ENCODE measurements at regions not wholly inside any gene's neighbourhood (a gene's known extent, or its start where the extent isn't known, plus 50 kb on each side); places are given as distances from the start of the nearest gene placed in this dataset.
"Not testable (repeated sequence)": the region's sequence is repeated elsewhere in the genome, so short reads cannot be mapped to it uniquely, and the experiment has no call there.

- no peak overlapping the region for H3K27ac ChIP-seq
- no peak overlapping the region for H3K4me3 ChIP-seq
- no peaks in the 10 kb centered on the region for H3K36me3 ChIP-seq
- ATAC-seq (ENCODE audit: insufficient number of reproducible peaks, low FRiP score, low read depth): no peak
- no peak for DNase-seq (ENCODE audit: low spot score)
- no peaks in the 10 kb centered on the region for H3K27me3 ChIP-seq (replicated peaks; ENCODE audit: insufficient read depth)
- TF ChIP-seq, protein P1, sequence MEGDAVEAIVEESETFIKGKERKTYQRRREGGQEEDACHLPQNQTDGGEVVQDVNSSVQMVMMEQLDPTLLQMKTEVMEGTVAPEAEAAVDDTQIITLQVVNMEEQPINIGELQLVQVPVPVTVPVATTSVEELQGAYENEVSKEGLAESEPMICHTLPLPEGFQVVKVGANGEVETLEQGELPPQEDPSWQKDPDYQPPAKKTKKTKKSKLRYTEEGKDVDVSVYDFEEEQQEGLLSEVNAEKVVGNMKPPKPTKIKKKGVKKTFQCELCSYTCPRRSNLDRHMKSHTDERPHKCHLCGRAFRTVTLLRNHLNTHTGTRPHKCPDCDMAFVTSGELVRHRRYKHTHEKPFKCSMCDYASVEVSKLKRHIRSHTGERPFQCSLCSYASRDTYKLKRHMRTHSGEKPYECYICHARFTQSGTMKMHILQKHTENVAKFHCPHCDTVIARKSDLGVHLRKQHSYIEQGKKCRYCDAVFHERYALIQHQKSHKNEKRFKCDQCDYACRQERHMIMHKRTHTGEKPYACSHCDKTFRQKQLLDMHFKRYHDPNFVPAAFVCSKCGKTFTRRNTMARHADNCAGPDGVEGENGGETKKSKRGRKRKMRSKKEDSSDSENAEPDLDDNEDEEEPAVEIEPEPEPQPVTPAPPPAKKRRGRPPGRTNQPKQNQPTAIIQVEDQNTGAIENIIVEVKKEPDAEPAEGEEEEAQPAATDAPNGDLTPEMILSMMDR (IDR thresholded peaks at IDR 0.05): no peak
- H3K4me1 ChIP-seq (ENCODE audit: control insufficient read depth in 1 of 2, low read depth in 2 of 2): no peaks in the 10 kb centered on the region
- no peaks in the 10 kb centered on the region for H3K9me3 ChIP-seq
These were observed 1151.7 kb upstream of the ADGRL4 start for GRCh38 chr1:80158266-80158665.

DNA sequence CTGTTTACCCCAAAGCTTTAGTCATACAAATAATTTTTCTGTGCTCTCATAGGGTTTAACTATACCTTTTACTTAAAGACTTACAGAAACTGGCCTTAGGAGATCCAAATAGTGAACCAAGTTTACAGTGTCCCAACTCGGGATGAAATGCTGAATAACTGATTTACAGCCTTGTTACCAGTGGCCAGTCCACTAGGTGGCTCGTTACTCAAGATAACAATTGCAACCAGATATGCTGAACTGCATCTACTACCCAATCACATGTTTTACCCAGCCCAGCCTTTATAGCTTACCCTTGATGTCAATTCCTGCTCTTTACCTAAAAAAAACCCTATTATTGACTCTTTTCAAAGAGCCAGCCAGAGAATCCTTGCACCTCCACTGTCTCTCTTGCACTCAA lies 1148.8 kb upstream of the ADGRL4 start:
- no peaks in the 10 kb centered on the region for H3K27me3 ChIP-seq (replicated peaks; ENCODE audit: insufficient read depth)
- no peak overlapping the region for H3K27ac ChIP-seq
- H3K9me3 ChIP-seq: no peaks in the 10 kb centered on the region
- H3K4me3 ChIP-seq: no peak overlapping the region
- TF ChIP-seq, protein P1 (IDR thresholded peaks at IDR 0.05): no peak
- ATAC-seq (ENCODE audit: insufficient number of reproducible peaks, low FRiP score, low read depth) (no peak), DNase-seq (ENCODE audit: low spot score) (no peak)
- no peaks in the 10 kb centered on the region for H3K36me3 ChIP-seq
- no peaks in the 10 kb centered on the region for H3K4me1 ChIP-seq (ENCODE audit: control insufficient read depth in 1 of 2, low read depth in 2 of 2)

GRCh38 chr1:80154176-80154575 lies 1147.6 kb upstream of the ADGRL4 start:
- DNase-seq (ENCODE audit: low spot score) (no peak), ATAC-seq (ENCODE audit: insufficient number of reproducible peaks, low FRiP score, low read depth) (no peak)
- Histone ChIP-seq H3K4me1 (ENCODE audit: control insufficient read depth in 1 of 2, low read depth in 2 of 2) (no peaks in the 10 kb centered on the region), H3K27ac (no peak overlapping the region), H3K9me3 (no peaks in the 10 kb centered on the region), H3K27me3 (replicated peaks; ENCODE audit: insufficient read depth) (no peaks in the 10 kb centered on the region), H3K36me3 (no peaks in the 10 kb centered on the region), H3K4me3 (no peak overlapping the region)
- TF ChIP-seq, protein P1 (IDR thresholded peaks at IDR 0.05): no peak

DNA sequence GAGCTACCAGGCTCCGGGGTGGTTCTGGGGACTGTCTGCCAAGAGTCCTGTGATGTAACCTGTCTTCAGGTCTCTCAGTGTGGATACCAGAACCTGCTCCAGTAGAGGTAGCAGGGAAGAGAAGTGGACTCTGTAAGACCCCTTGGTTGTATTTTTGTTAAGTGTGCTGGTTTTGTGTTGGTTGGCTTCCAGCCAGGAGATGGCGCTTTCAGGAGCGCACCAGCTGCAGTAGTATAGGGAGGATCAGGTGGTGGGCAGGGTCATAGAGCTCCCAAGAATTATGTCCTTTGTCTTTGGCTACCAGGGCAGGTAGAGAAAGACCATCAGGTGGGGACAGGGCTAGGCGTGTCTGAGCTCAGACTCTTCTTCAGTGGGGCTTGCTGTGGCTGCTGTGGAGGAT lies 1147.2 kb upstream of the ADGRL4 start:
- no peak for DNase-seq (ENCODE audit: low spot score)
- TF ChIP-seq, protein P1 (IDR thresholded peaks at IDR 0.05): no peak
- no peaks in the 10 kb centered on the region for H3K4me1 ChIP-seq (ENCODE audit: control insufficient read depth in 1 of 2, low read depth in 2 of 2)
- H3K9me3 ChIP-seq: no peaks in the 10 kb centered on the region
- no peak overlapping the region for H3K4me3 ChIP-seq
- no peaks in the 10 kb centered on the region for H3K36me3 ChIP-seq
- no peak overlapping the region for H3K27ac ChIP-seq
- no peak for ATAC-seq (ENCODE audit: insufficient number of reproducible peaks, low FRiP score, low read depth)
- H3K27me3 ChIP-seq (replicated peaks; ENCODE audit: insufficient read depth): no peaks in the 10 kb centered on the region

DNA sequence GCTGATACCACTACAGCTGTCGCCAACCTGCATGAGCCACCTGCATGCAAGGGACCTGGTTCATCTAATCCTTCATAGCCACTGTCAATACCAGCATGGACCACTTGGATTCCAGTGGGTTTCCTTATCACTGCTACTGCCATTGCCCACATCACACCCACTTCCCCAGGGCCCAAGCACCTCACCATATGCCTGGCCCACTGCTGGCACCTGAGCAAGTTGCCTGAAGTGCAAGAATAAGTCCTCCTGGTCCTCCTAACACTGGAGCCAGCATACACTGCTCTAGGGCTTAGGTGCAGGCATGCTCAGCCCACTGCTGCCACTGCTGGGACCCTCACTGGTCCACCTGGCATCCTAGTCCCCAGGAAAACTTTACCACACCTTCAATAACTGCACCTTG lies 1136.8 kb upstream of the ADGRL4 start:
- no peak for DNase-seq (ENCODE audit: low spot score)

DNA sequence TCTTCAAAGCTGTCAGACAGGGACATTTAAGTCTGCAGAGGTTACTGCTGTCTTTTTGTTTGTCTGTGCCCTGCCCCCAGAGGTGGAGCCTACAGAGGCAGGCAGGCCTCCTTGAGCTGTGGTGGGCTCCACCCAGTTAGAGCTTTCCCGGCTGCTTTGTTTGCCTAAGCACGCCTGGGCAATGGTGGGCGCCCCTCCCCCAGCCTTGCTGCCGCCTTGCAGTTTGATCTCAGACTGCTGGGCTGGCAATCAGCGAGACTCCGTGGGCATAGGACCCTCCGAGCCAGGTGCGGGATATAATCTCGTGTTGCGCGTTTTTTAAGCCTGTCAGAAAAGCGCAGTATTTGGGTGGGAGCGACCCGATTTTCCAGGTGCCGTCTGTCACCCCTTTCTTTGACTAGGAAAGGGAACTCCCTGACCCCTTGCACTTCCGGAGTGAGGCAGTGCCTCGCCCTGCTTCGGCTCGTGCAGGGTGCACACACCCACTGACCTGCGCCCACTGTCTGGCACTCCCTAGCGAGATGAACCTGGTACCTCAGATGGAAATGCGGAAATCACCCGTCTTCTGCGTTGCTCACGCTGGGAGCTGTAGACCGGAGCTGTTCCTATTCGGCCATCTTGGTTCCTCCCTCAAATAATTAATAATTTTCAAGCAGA lies 1131.5 kb upstream of the ADGRL4 start:
- H3K36me3 ChIP-seq; H3K4me1 ChIP-seq (ENCODE audit: control insufficient read depth in 1 of 2, low read depth in 2 of 2); DNase-seq (ENCODE audit: low spot score); ATAC-seq (ENCODE audit: insufficient number of reproducible peaks, low FRiP score, low read depth); H3K27me3 ChIP-seq (replicated peaks; ENCODE audit: insufficient read depth); H3K27ac ChIP-seq; H3K9me3 ChIP-seq; H3K4me3 ChIP-seq: not testable (repeated sequence)

More for the DNA sequence above, 1136.8 kb upstream of the ADGRL4 start:
- H3K36me3 ChIP-seq: no peaks in the 10 kb centered on the region
- ATAC-seq (ENCODE audit: insufficient number of reproducible peaks, low FRiP score, low read depth): peak; percentile 28
- no peak overlapping the region for H3K27ac ChIP-seq
- H3K4me3 ChIP-seq: no peak overlapping the region
- TF ChIP-seq, protein P1 (IDR thresholded peaks at IDR 0.05): no peak
- H3K4me1 ChIP-seq (ENCODE audit: control insufficient read depth in 1 of 2, low read depth in 2 of 2): no peaks in the 10 kb centered on the region
- H3K9me3 ChIP-seq: peaks cover 9% of the 10 kb centered on the region
- no peaks in the 10 kb centered on the region for H3K27me3 ChIP-seq (replicated peaks; ENCODE audit: insufficient read depth)
